GM18870 (cell line): ENCODE measurements at regions not wholly inside any gene's neighbourhood (a gene's known extent, or its start where the extent isn't known, plus 50 kb on each side); places are given as distances from the start of the nearest gene placed in this dataset.

Source experiments
- ATAC-seq: cut with Tn5 transposase; IDR thresholded peaks from one replicate; pipeline ENCODE4 v1.9.1; 2021; ENCODE audit warnings: moderate library complexity; ENCODE audit not compliant: unreplicated experiment

GRCh38 chr4:62408454-62408853 lies 1208.3 kb downstream of the ADGRL3 start:
- no peak for ATAC-seq

GRCh38 chr4:62407534-62407933 lies 1207.4 kb downstream of the ADGRL3 start:
- no peak for ATAC-seq

- no peak for ATAC-seq
Observed at GRCh38 chr4:62402088-62402806, 1202.1 kb downstream of the ADGRL3 start.

- peak; percentile 81 for ATAC-seq
Observed at GRCh38 chr4:62399242-62399641, 1199.1 kb downstream of the ADGRL3 start.

- no peak for ATAC-seq
Observed at GRCh38 chr4:62398318-62398717, 1198.2 kb downstream of the ADGRL3 start.

GRCh38 chr4:62394766-62395165 lies 1194.6 kb downstream of the ADGRL3 start:
- ATAC-seq, result no peak

GRCh38 chr4:62387808-62388207 lies 1187.7 kb downstream of the ADGRL3 start:
- ATAC-seq, result no peak

GRCh38 chr4:62377700-62378099 lies 1177.6 kb downstream of the ADGRL3 start:
- ATAC-seq, result no peak

GRCh38 chr4:62377245-62377644 lies 1177.1 kb downstream of the ADGRL3 start:
- no peak for ATAC-seq

- ATAC-seq, result no peak
Observed at GRCh38 chr4:62366939-62367338, 1166.8 kb downstream of the ADGRL3 start.

- no peak for ATAC-seq
Observed at GRCh38 chr4:62360156-62360545, 1160.0 kb downstream of the ADGRL3 start.

- no peak for ATAC-seq
Observed at GRCh38 chr4:62359441-62360155, 1159.5 kb downstream of the ADGRL3 start.

- no peak for ATAC-seq
Observed at GRCh38 chr4:62344915-62345314, 1144.8 kb downstream of the ADGRL3 start.

GRCh38 chr4:62344474-62344873 lies 1144.3 kb downstream of the ADGRL3 start:
- no peak for ATAC-seq

- no peak for ATAC-seq
Observed at GRCh38 chr4:62342346-62342745, 1142.2 kb downstream of the ADGRL3 start.

GRCh38 chr4:62328526-62328925 lies 1128.4 kb downstream of the ADGRL3 start:
- no peak for ATAC-seq

- no peak for ATAC-seq
Observed at GRCh38 chr4:62327612-62328297, 1127.6 kb downstream of the ADGRL3 start.

- no peak for ATAC-seq
Observed at GRCh38 chr4:62324215-62324614, 1124.1 kb downstream of the ADGRL3 start.

- ATAC-seq, result no peak
Observed at GRCh38 chr4:62320612-62321011, 1120.5 kb downstream of the ADGRL3 start.

GRCh38 chr4:62302710-62303109 lies 1102.6 kb downstream of the ADGRL3 start:
- ATAC-seq, result no peak

GRCh38 chr4:62301500-62301899 lies 1101.4 kb downstream of the ADGRL3 start:
- no peak for ATAC-seq

- no peak for ATAC-seq
Observed at GRCh38 chr4:62293551-62293950, 1093.4 kb downstream of the ADGRL3 start.
